ENCODE measurements at regions not wholly inside any gene's neighbourhood (a gene's known extent, or its start where the extent isn't known, plus 50 kb on each side); places are given as distances from the start of the nearest gene placed in this dataset.

DNA sequence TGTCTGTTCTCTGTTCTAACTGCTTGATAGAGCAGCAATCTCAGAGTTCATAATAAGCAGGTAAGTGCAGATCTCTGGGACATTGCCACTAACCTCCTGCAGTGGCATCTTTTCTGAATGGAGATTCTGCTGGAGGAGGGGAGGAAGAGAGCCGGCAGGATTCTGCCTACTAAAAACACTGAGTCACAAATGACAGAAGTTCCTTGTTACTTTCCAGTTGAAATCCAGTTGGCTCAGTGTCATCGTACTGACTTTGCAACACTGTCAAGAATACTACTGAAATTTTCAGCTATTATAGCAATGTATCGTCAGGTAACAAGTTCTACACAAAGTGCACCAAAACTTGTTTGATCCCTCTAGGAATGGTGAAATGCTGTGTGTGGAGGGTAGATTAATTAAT, 79.6 kb upstream of the ST6GAL2 start:
- TF ChIP-seq, protein P1, sequence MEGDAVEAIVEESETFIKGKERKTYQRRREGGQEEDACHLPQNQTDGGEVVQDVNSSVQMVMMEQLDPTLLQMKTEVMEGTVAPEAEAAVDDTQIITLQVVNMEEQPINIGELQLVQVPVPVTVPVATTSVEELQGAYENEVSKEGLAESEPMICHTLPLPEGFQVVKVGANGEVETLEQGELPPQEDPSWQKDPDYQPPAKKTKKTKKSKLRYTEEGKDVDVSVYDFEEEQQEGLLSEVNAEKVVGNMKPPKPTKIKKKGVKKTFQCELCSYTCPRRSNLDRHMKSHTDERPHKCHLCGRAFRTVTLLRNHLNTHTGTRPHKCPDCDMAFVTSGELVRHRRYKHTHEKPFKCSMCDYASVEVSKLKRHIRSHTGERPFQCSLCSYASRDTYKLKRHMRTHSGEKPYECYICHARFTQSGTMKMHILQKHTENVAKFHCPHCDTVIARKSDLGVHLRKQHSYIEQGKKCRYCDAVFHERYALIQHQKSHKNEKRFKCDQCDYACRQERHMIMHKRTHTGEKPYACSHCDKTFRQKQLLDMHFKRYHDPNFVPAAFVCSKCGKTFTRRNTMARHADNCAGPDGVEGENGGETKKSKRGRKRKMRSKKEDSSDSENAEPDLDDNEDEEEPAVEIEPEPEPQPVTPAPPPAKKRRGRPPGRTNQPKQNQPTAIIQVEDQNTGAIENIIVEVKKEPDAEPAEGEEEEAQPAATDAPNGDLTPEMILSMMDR (IDR thresholded peaks at IDR 0.05) = no peak
- TF ChIP-seq POLR2AphosphoS5 (IDR thresholded peaks at IDR 0.05) (no peak), POLR2A (IDR thresholded peaks at IDR 0.05) (no peak)
